ENCODE measurements at regions not wholly inside any gene's neighbourhood (a gene's known extent, or its start where the extent isn't known, plus 50 kb on each side); places are given as distances from the start of the nearest gene placed in this dataset.

DNA sequence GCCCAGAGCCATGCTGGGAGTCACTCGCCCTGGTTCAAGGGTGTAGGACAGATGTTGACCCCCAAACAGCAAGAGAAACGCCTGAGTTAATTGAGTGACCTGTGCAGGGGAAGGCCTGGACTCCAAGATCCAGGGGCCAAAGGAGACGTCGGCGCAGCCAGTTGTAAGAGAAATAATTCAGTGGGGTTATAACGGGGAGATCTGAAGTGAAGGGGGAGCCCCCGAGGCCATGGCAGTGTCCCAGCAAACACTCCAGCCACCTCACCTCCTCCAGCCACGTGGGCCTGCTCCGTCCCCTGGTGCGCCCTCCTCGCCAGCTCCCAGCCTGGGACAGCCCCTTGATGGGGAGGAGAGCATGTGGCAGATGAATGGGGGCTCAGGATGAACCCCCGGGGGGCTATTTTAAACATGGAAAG lies 130.7 kb upstream of the GPC1 start:
- no peak overlapping the region for H3K27ac ChIP-seq
- H3K36me3 ChIP-seq = no peaks in the 10 kb centered on the region
- TF ChIP-seq, protein P1, sequence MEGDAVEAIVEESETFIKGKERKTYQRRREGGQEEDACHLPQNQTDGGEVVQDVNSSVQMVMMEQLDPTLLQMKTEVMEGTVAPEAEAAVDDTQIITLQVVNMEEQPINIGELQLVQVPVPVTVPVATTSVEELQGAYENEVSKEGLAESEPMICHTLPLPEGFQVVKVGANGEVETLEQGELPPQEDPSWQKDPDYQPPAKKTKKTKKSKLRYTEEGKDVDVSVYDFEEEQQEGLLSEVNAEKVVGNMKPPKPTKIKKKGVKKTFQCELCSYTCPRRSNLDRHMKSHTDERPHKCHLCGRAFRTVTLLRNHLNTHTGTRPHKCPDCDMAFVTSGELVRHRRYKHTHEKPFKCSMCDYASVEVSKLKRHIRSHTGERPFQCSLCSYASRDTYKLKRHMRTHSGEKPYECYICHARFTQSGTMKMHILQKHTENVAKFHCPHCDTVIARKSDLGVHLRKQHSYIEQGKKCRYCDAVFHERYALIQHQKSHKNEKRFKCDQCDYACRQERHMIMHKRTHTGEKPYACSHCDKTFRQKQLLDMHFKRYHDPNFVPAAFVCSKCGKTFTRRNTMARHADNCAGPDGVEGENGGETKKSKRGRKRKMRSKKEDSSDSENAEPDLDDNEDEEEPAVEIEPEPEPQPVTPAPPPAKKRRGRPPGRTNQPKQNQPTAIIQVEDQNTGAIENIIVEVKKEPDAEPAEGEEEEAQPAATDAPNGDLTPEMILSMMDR (IDR thresholded peaks at IDR 0.05) = no peak
- DNase-seq (ENCODE audit: low spot score in 2 of 2) = no peak
- no peaks in the 10 kb centered on the region for H3K4me1 ChIP-seq
- no peaks in the 10 kb centered on the region for H3K27me3 ChIP-seq
- H3K4me3 ChIP-seq = no peak overlapping the region
- H3K9me3 ChIP-seq = no peaks in the 10 kb centered on the region
- intact Hi-C loops (cut with DNase I) = no loop called here

DNA sequence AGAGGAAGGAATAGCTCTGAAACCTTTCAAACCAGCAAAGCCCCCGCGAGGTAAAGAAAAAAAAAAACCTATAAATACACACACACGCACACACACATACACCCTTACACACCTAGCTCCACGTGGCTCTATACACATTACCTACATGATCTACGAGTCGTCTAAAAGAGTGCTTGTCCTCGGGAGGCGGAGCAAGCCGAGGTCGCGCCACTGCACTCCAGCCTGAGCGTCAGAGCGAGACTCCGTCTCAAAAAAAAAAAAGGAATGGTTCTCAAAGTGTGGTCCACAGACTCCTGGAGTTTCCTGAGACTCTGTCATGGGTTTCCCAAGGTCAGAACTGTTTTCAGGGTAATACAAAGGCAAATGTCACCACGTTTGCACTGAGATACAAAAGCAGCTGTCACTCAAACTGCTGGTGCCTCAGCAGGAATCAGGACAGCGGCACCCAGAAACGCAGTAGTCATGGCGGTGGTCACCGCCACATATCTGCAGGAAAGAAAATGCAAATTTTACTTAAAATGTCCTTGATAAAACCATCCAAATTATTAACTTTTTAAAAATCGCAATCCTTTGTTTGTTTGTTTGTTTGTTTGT lies 130.0 kb upstream of the GPC1 start:
- H3K27ac ChIP-seq = no peak overlapping the region
- H3K36me3 ChIP-seq = no peaks in the 10 kb centered on the region
- DNase-seq (ENCODE audit: low spot score in 2 of 2) = no peak
- no peak overlapping the region for H3K4me3 ChIP-seq
- H3K27me3 ChIP-seq = no peaks in the 10 kb centered on the region
- TF ChIP-seq, protein P1 (IDR thresholded peaks at IDR 0.05) = no peak
- intact Hi-C loops (cut with DNase I) = no loop called here
- H3K9me3 ChIP-seq = no peaks in the 10 kb centered on the region
- no peaks in the 10 kb centered on the region for H3K4me1 ChIP-seq

DNA sequence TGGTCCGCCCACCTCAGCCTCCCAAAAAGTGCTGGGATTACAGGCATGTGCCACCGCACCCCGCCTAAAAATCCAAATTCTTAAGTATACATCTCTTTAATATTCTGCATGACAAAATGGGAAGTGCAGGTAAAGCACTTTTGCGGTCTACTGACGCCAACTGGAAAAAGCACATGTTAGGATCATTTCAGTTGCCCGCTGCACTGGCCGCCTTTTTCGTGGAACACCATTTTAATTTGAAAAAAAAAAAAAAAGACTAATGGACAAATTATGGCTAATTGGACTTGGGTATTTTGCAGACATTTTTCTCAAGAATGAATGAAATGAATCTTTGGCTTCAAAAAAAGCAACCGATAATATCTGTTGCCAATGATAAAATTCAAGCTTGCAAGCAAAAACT lies 129.3 kb upstream of the GPC1 start:
- no peaks in the 10 kb centered on the region for H3K9me3 ChIP-seq
- H3K4me3 ChIP-seq = no peak overlapping the region
- no peaks in the 10 kb centered on the region for H3K4me1 ChIP-seq
- H3K36me3 ChIP-seq = no peaks in the 10 kb centered on the region
- no peak for DNase-seq (ENCODE audit: low spot score in 2 of 2)
- intact Hi-C loops (cut with DNase I) = no loop called here
- H3K27ac ChIP-seq = no peak overlapping the region
- no peaks in the 10 kb centered on the region for H3K27me3 ChIP-seq
- TF ChIP-seq, protein P1 (IDR thresholded peaks at IDR 0.05) = no peak

- TF ChIP-seq, protein P1 (IDR thresholded peaks at IDR 0.05) = no peak
- H3K4me3 ChIP-seq = no peak overlapping the region
- no peaks in the 10 kb centered on the region for H3K27me3 ChIP-seq
- intact Hi-C loops (cut with DNase I) = no loop called here
- no peaks in the 10 kb centered on the region for H3K36me3 ChIP-seq
- H3K4me1 ChIP-seq = no peaks in the 10 kb centered on the region
- no peaks in the 10 kb centered on the region for H3K9me3 ChIP-seq
- DNase-seq (ENCODE audit: low spot score in 2 of 2) = no peak
- H3K27ac ChIP-seq = no peak overlapping the region
Observed at GRCh38 chr2:240308111-240308651, 127.3 kb upstream of the GPC1 start.

DNA sequence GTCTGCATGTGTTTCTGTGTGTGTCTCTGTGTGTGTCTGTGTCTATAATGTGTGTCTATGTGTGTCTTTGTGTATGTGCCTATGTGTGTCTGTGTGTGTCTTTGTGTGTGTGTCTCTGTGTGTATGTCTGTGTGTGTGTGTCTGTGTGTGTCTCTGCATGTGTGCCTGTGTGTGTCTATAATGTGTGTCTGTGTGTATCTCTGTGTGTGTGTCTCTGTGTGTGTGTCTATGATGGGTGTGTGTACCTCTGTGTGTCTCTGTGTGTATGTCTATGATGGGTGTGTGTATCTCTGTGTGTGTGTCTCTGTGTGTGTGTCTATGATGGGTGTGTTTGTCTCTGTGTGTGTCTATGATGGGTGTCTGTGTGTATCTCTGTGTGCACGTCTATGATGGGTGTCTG lies 126.2 kb upstream of the GPC1 start:
- DNase-seq (ENCODE audit: low spot score in 2 of 2) = peak in 1 of 2 donors; percentile 21
- H3K4me1 ChIP-seq = no peaks in the 10 kb centered on the region
- TF ChIP-seq, protein P1 (IDR thresholded peaks at IDR 0.05) = no peak
- H3K9me3 ChIP-seq = no peaks in the 10 kb centered on the region
- no peak overlapping the region for H3K27ac ChIP-seq
- no peaks in the 10 kb centered on the region for H3K36me3 ChIP-seq
- no peaks in the 10 kb centered on the region for H3K27me3 ChIP-seq
- intact Hi-C loops (cut with DNase I) = no loop called here
- no peak overlapping the region for H3K4me3 ChIP-seq

DNA sequence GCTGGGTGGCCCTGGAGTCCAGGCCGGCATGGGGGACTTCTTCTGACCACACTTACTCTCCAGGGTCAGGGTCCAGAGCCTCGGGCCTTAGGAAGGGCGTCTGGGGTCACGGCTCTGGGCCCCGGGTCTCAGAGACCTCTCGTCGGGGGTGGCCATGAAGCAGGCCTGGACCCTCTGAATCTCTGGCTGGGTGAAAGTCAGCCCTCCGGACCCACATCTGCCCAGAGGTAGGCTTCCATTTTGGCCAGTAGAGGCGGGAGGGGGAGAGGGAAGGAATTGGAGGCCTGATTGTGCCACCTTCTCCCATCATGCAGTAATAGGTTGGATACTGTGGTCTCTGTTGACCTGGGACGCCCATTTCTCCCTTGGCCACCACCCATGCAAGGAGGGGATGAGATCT lies 125.3 kb upstream of the GPC1 start:
- intact Hi-C loops (cut with DNase I) = no loop called here
- H3K9me3 ChIP-seq = no peaks in the 10 kb centered on the region

More for the DNA sequence above, 125.3 kb upstream of the GPC1 start:
- Histone ChIP-seq H3K27me3 (no peaks in the 10 kb centered on the region), H3K27ac (no peak overlapping the region), H3K4me1 (no peaks in the 10 kb centered on the region), H3K36me3 (no peaks in the 10 kb centered on the region), H3K4me3 (no peak overlapping the region)
- no peak for DNase-seq (ENCODE audit: low spot score in 2 of 2)
- TF ChIP-seq, protein P1 (IDR thresholded peaks at IDR 0.05) = no peak

All from ascending aorta (tissue), 2 donors.